Progenitor cell of endocrine pancreas (in vitro differentiated cells): ENCODE measurements at regions not wholly inside any gene's neighbourhood (a gene's known extent, or its start where the extent isn't known, plus 50 kb on each side); places are given as distances from the start of the nearest gene placed in this dataset.
"Not testable (repeated sequence)": the region's sequence is repeated elsewhere in the genome, so short reads cannot be mapped to it uniquely, and the experiment has no call there.

Experiments used
- DNase-seq: peaks from one replicate; pipeline ENCODE4 v3.0.0; 2021; ENCODE audit warnings: low spot score; ENCODE audit not compliant: unreplicated experiment
- H3K27ac Mint-ChIP-seq: 2 replicates; pipeline ENCODE4 v1.8.0; 2021; ENCODE audit warnings: mild to moderate bottlenecking, moderate library complexity, mixed read lengths
- H3K27me3 Mint-ChIP-seq: 2 replicates; pipeline ENCODE4 v1.8.0; 2021; ENCODE audit warnings: mixed read lengths
- H3K36me3 Mint-ChIP-seq: 2 replicates; pipeline ENCODE4 v1.8.0; 2022; ENCODE audit warnings: mixed read lengths; ENCODE audit not compliant: insufficient read depth
- H3K4me1 Mint-ChIP-seq: 2 replicates; pipeline ENCODE4 v1.8.0; 2021; ENCODE audit warnings: low read depth, mixed read lengths
- H3K4me3 Mint-ChIP-seq: 2 replicates; pipeline ENCODE4 v1.8.0; 2021; ENCODE audit warnings: low read depth, mild to moderate bottlenecking, moderate library complexity, mixed read lengths
- H3K9me3 Mint-ChIP-seq: 2 replicates; pipeline ENCODE4 v1.8.0; 2021; ENCODE audit warnings: low read depth, mixed read lengths
- CTCF ChIP-seq: fragments of 200-600 bp; sonication (generic); IDR thresholded peaks from one replicate; pipeline ENCODE4 v1.5.0; 2021; ENCODE audit warnings: antibody characterized with exemption, mild to moderate bottlenecking; ENCODE audit not compliant: unreplicated experiment

- no peak for DNase-seq
- Mint-ChIP-seq H3K4me1 (peaks cover 27% of the 10 kb centered on the region), H3K27me3 (no peaks in the 10 kb centered on the region), H3K4me3 (no peak overlapping the region), H3K9me3 (peaks cover 9% of the 10 kb centered on the region), H3K27ac (no peak overlapping the region), H3K36me3 (no peaks in the 10 kb centered on the region)
- TF ChIP-seq CTCF = no peak
Measured at GRCh38 chr6:85752602-85753001, 109.9 kb upstream of the SYNCRIP start.

GRCh38 chr6:85751374-85752055, 108.8 kb upstream of the SYNCRIP start:
- Mint-ChIP-seq H3K4me1 (peaks cover 27% of the 10 kb centered on the region), H3K27ac (no peak overlapping the region), H3K9me3 (peaks cover 9% of the 10 kb centered on the region)

GRCh38 chr6:85750146-85750545, 107.5 kb upstream of the SYNCRIP start:
- not testable (repeated sequence) for H3K27me3 Mint-ChIP-seq, H3K4me3 Mint-ChIP-seq, H3K9me3 Mint-ChIP-seq, DNase-seq, H3K27ac Mint-ChIP-seq, H3K36me3 Mint-ChIP-seq
- peaks cover 24% of the 10 kb centered on the region for H3K4me1 Mint-ChIP-seq

More at GRCh38 chr6:85751374-85752055, 108.8 kb upstream of the SYNCRIP start:
- no peak for TF ChIP-seq CTCF
- H3K36me3 Mint-ChIP-seq = no peaks in the 10 kb centered on the region
- no peak for DNase-seq
- H3K27me3 Mint-ChIP-seq = no peaks in the 10 kb centered on the region
- H3K4me3 Mint-ChIP-seq = no peak overlapping the region

GRCh38 chr6:85749236-85749635, 106.5 kb upstream of the SYNCRIP start:
- DNase-seq = no peak
- Mint-ChIP-seq H3K9me3 (peaks cover 9% of the 10 kb centered on the region), H3K36me3 (no peaks in the 10 kb centered on the region), H3K4me3 (no peak overlapping the region), H3K4me1 (peaks cover 14% of the 10 kb centered on the region), H3K27me3 (no peaks in the 10 kb centered on the region), H3K27ac (no peak overlapping the region)
- TF ChIP-seq CTCF = no peak

- DNase-seq = no peak
- Mint-ChIP-seq H3K4me1 (peaks cover 4% of the 10 kb centered on the region), H3K4me3 (no peak overlapping the region), H3K9me3 (peaks cover 6% of the 10 kb centered on the region), H3K36me3 (no peaks in the 10 kb centered on the region), H3K27me3 (no peaks in the 10 kb centered on the region), H3K27ac (no peak overlapping the region)
- no peak for TF ChIP-seq CTCF
Measured at GRCh38 chr6:85747666-85748065, 105.0 kb upstream of the SYNCRIP start.

GRCh38 chr6:85747093-85747492, 104.4 kb upstream of the SYNCRIP start:
- Mint-ChIP-seq H3K4me3 (no peak overlapping the region), H3K9me3 (peaks cover 9% of the 10 kb centered on the region), H3K36me3 (no peaks in the 10 kb centered on the region), H3K4me1 (peaks cover 1% of the 10 kb centered on the region), H3K27ac (no peak overlapping the region), H3K27me3 (no peaks in the 10 kb centered on the region)
- TF ChIP-seq CTCF = no peak
- DNase-seq = no peak
